GM12873 (cell line): ENCODE measurements at regions not wholly inside any gene's neighbourhood (a gene's known extent, or its start where the extent isn't known, plus 50 kb on each side); places are given as distances from the start of the nearest gene placed in this dataset.

Source experiments
- TF ChIP-seq, protein P1 (sequence below): IDR thresholded peaks from 2 replicates; pipeline ENCODE4 v1.5.1; 2012; ENCODE audit warnings: low read depth, mild to moderate bottlenecking, moderate library complexity, low read length, control low read depth; ENCODE audit not compliant: insufficient read depth; ENCODE audit errors: missing control alignments

DNA sequence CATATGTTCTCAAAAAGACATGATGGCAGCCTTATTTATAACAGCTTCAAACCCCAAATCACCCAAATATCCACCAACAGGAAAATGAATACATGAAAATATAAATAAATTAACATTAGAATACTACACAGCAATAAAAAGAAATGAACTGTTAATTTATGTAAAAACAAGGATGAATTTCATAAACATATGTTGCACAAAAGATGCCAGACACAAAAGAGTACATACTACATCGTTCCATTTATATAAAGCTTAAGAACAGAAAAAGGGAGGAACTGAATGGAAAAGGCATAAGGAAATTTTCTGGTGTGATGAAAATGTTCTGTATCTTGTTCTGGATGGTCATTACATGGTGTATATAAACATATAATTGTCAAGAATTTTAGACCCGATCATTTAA, 69.9 kb upstream of the TUSC7 start:
- TF ChIP-seq, protein P1, sequence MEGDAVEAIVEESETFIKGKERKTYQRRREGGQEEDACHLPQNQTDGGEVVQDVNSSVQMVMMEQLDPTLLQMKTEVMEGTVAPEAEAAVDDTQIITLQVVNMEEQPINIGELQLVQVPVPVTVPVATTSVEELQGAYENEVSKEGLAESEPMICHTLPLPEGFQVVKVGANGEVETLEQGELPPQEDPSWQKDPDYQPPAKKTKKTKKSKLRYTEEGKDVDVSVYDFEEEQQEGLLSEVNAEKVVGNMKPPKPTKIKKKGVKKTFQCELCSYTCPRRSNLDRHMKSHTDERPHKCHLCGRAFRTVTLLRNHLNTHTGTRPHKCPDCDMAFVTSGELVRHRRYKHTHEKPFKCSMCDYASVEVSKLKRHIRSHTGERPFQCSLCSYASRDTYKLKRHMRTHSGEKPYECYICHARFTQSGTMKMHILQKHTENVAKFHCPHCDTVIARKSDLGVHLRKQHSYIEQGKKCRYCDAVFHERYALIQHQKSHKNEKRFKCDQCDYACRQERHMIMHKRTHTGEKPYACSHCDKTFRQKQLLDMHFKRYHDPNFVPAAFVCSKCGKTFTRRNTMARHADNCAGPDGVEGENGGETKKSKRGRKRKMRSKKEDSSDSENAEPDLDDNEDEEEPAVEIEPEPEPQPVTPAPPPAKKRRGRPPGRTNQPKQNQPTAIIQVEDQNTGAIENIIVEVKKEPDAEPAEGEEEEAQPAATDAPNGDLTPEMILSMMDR = no peak

DNA sequence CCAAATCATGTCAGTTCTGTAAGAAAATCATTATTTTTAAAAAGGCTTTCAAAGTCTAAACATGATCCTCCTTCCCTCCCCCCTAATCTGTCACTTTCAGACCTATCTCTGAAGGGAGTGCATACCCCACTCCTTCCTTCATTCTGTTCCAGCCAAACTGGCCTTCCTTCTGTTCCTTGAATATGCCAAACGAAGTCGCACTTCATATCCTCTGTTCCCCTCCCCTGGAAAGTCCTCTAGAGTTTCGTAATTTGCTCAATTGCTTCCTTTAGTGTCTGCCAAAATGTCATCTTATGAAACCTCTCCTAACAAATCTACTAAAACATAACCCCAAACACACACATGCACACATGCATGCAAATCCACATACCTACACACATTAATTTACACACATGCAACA, 69.5 kb upstream of the TUSC7 start:
- TF ChIP-seq, protein P1 = no peak

DNA sequence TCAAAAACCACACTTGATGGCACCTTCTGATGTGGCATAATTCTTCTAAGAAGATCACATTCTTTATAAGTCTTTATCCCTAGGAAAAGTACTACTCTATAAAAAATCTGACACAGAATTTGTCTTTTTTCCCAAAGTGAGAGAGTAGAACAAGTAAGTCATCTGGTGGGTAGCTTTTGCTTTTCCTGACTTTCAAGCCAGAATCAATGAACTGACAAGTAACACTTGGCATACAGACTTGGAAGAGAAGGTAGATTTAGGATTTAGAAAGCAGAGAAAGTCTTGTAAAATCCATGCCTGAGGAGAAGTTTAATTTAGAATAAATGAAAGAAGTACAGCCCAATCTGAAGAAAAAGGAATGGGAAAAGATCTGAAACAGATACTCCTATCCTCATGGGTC, 66.6 kb upstream of the TUSC7 start:
- TF ChIP-seq, protein P1 = no peak

DNA sequence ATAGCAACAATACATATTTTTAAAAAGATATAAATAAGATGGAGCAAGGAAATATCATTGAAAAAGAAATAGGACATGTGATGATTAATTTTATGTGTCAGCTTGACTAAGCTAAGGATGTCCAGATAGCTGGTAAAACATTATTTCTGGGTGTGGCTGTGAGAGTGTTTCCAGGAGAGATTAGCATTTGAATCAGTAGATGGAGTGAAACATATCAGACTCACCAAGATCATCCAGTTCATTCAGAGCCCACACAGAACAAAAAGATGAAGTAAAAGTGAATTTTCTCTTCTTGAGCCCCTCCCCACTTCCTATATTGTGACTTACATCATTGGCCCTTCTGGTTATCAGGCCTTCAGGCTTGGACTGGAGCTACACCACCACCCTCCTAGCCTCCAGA, 61.6 kb upstream of the TUSC7 start:
- TF ChIP-seq, protein P1 = no peak
